ENCODE measurements at regions not wholly inside any gene's neighbourhood (a gene's known extent, or its start where the extent isn't known, plus 50 kb on each side); places are given as distances from the start of the nearest gene placed in this dataset.

GRCh38 chrX:20477219-20477618 is 210.5 kb upstream of the RPS6KA3 start:
- TF ChIP-seq TARDBP (IDR thresholded peaks at IDR 0.05) (no peak), HDGF (IDR thresholded peaks at IDR 0.05; ENCODE audit: borderline replicate concordance) (no peak), FOXM1 (IDR thresholded peaks at IDR 0.05; ENCODE audit: borderline replicate concordance) (no peak), FOXA1 (IDR thresholded peaks at IDR 0.05) (no peak), ELF4 (IDR thresholded peaks at IDR 0.05) (no peak), ARNT (IDR thresholded peaks at IDR 0.05) (no peak), BHLHE40 (IDR thresholded peaks at IDR 0.05; ENCODE audit: borderline replicate concordance) (no peak), SP1 (IDR thresholded peaks at IDR 0.05) (no peak), ZNF384 (IDR thresholded peaks at IDR 0.05) (no peak), SUZ12 (IDR thresholded peaks at IDR 0.05) (no peak), L3MBTL2 (conservative IDR thresholded peaks at IDR 0.05) (no peak), NFRKB (IDR thresholded peaks at IDR 0.05) (no peak), LEF1 (IDR thresholded peaks at IDR 0.05; ENCODE audit: borderline replicate concordance) (no peak)
- TF ChIP-seq, protein P1, sequence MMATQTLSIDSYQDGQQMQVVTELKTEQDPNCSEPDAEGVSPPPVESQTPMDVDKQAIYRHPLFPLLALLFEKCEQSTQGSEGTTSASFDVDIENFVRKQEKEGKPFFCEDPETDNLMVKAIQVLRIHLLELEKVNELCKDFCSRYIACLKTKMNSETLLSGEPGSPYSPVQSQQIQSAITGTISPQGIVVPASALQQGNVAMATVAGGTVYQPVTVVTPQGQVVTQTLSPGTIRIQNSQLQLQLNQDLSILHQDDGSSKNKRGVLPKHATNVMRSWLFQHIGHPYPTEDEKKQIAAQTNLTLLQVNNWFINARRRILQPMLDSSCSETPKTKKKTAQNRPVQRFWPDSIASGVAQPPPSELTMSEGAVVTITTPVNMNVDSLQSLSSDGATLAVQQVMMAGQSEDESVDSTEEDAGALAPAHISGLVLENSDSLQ (IDR thresholded peaks at IDR 0.05), result no peak
